ENCODE measurements at regions not wholly inside any gene's neighbourhood (a gene's known extent, or its start where the extent isn't known, plus 50 kb on each side); places are given as distances from the start of the nearest gene placed in this dataset.

- ATAC-seq (no peak), DNase-seq (ENCODE audit: low read depth, low spot score) (no peak)
- Histone ChIP-seq H3K36me3 (ENCODE audit: control insufficient read depth, insufficient read depth, low read length) (no peaks in the 10 kb centered on the region), H3K9me3 (ENCODE audit: control insufficient read depth, insufficient read depth, low read depth, low read length) (no peaks in the 10 kb centered on the region), H3K4me3 (ENCODE audit: low read depth in 2 of 2, low read length in 2 of 2) (no peak overlapping the region), H3K27me3 (ENCODE audit: control insufficient read depth, insufficient read depth, low read length) (no peaks in the 10 kb centered on the region), H3K4me1 (ENCODE audit: control insufficient read depth, insufficient read depth, low read length) (no peaks in the 10 kb centered on the region), H3K27ac (ENCODE audit: low read length) (no peak overlapping the region)
- TF ChIP-seq TCF7L2 (IDR thresholded peaks at IDR 0.05; ENCODE audit: low read depth, low read length), result no peak
- no peak for TF ChIP-seq REST (IDR thresholded peaks at IDR 0.05; ENCODE audit: insufficient read depth in 1 of 2, low read depth in 2 of 2, low read length in 1 of 2)
- TF ChIP-seq CTCF (IDR thresholded peaks at IDR 0.05), result no peak
- no peak for TF ChIP-seq SIN3A (IDR thresholded peaks at IDR 0.05; ENCODE audit: borderline replicate concordance, insufficient read depth, low read depth, low read length)
- no peak for TF ChIP-seq POLR2AphosphoS5 (IDR thresholded peaks at IDR 0.05; ENCODE audit: low read depth, low read length)
- intact Hi-C loops (cut with micrococcal nuclease; ENCODE audit: unreplicated experiment) (no loop called here), in situ Hi-C loops (cut with HindIII; ENCODE audit: low pct_unique_long_range_greater_than_20kb, low sequenced_read_pairs) (no loop called here)
- POLR2A ChIA-PET, result no interaction called here
- BruUV-seq (replicated peaks), result no TSS peak
- CTCF ChIA-PET, result no interaction called here
Observed at GRCh38 chr3:76321614-76322013, 536.3 kb upstream of the ZNF717 start.

GRCh38 chr3:76324101-76324500 is 538.8 kb upstream of the ZNF717 start:
- no peaks in the 10 kb centered on the region for H3K36me3 ChIP-seq (ENCODE audit: control insufficient read depth, insufficient read depth, low read length)
- TF ChIP-seq REST (IDR thresholded peaks at IDR 0.05; ENCODE audit: insufficient read depth in 1 of 2, low read depth in 2 of 2, low read length in 1 of 2), result no peak
- no peak for TF ChIP-seq CTCF (IDR thresholded peaks at IDR 0.05)
- no peak for TF ChIP-seq POLR2AphosphoS5 (IDR thresholded peaks at IDR 0.05; ENCODE audit: low read depth, low read length)
- no peak for TF ChIP-seq SIN3A (IDR thresholded peaks at IDR 0.05; ENCODE audit: borderline replicate concordance, insufficient read depth, low read depth, low read length)
- no peak for TF ChIP-seq TCF7L2 (IDR thresholded peaks at IDR 0.05; ENCODE audit: low read depth, low read length)
- intact Hi-C loops (cut with micrococcal nuclease; ENCODE audit: unreplicated experiment) (no loop called here), in situ Hi-C loops (cut with HindIII; ENCODE audit: low pct_unique_long_range_greater_than_20kb, low sequenced_read_pairs) (no loop called here)
- DNase-seq (ENCODE audit: low read depth, low spot score) (no peak), ATAC-seq (no peak)
- H3K4me1 ChIP-seq (ENCODE audit: control insufficient read depth, insufficient read depth, low read length), result no peaks in the 10 kb centered on the region
- H3K9me3 ChIP-seq (ENCODE audit: control insufficient read depth, insufficient read depth, low read depth, low read length), result no peaks in the 10 kb centered on the region
- BruUV-seq (replicated peaks), result no TSS peak
- POLR2A ChIA-PET, result no interaction called here
- no peaks in the 10 kb centered on the region for H3K27me3 ChIP-seq (ENCODE audit: control insufficient read depth, insufficient read depth, low read length)
- H3K27ac ChIP-seq (ENCODE audit: low read length), result no peak overlapping the region
- no peak overlapping the region for H3K4me3 ChIP-seq (ENCODE audit: low read depth in 2 of 2, low read length in 2 of 2)
- CTCF ChIA-PET, result no interaction called here

All from Panc1 (cell line).